Activated naive CD4-positive, alpha-beta T cell treated with anti-CD3 and anti-CD28 coated beads for 36 hours (primary cell): ENCODE measurements at regions not wholly inside any gene's neighbourhood (a gene's known extent, or its start where the extent isn't known, plus 50 kb on each side); places are given as distances from the start of the nearest gene placed in this dataset.

ENCODE experiments used
- CTCF ChIA-PET: fragments of 350-600 bp; sonication (Branson Sonifier 250); formaldehyde crosslinking; loops from one replicate; lab custom pipeline; 2021; ENCODE audit warnings: antibody characterized with exemption; lab: Charles Lee
- DNase-seq: peaks from one replicate; pipeline ENCODE4 v3.0.0-alpha.2; 2020
- H3K27ac Mint-ChIP-seq: one replicate; pipeline ENCODE4 v1.8.0; 2021; ENCODE audit warnings: mild to moderate bottlenecking, mixed read lengths
- H3K27me3 Mint-ChIP-seq: one replicate; pipeline ENCODE4 v1.8.0; 2021; ENCODE audit warnings: low read depth, mixed read lengths
- H3K36me3 Mint-ChIP-seq: one replicate; pipeline ENCODE4 v1.8.0; 2021; ENCODE audit warnings: low read depth, mixed read lengths
- H3K4me1 Mint-ChIP-seq: one replicate; pipeline ENCODE4 v1.8.0; 2021; ENCODE audit warnings: low read depth, mixed read lengths
- H3K4me3 Mint-ChIP-seq: one replicate; pipeline ENCODE4 v1.8.0; 2021; ENCODE audit warnings: mild to moderate bottlenecking, moderate library complexity, mixed read lengths
- H3K9me3 Mint-ChIP-seq: one replicate; pipeline ENCODE4 v1.8.0; 2021; ENCODE audit warnings: mixed read lengths
- intact Hi-C: fragments of 100-400 bp; cut with micrococcal nuclease; formaldehyde crosslinking; loops from one replicate; pipeline ENCODE4 v1.15.1; 2023

DNA sequence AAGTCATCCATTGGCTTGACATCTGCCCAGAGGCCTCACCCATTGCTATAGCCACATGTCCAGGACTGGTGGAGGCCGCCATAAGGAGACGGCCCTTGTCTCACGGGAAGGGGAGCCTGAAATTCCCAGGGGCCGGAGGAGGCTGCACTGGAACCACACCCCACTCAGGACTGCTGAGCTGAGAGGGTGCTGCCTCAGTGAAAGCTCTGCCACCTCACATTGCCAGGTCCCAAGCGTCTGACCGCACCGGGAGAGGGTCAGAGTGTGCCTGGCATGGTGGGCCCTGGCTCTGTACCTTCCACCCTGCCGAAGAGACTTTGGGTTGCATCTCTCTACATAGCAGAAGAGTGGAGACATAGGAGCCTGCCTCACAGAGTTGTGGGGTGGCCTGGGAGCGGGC, 134.1 kb upstream of the GLI2 start:
- DNase-seq, result no peak
- Mint-ChIP-seq H3K27me3 (peaks cover 10% of the 10 kb centered on the region), H3K4me3 (no peak overlapping the region), H3K9me3 (no peaks in the 10 kb centered on the region), H3K36me3 (no peaks in the 10 kb centered on the region), H3K27ac (no peak overlapping the region), H3K4me1 (no peaks in the 10 kb centered on the region)
- intact Hi-C loops, result no loop called here
- CTCF ChIA-PET, result no interaction called here

DNA sequence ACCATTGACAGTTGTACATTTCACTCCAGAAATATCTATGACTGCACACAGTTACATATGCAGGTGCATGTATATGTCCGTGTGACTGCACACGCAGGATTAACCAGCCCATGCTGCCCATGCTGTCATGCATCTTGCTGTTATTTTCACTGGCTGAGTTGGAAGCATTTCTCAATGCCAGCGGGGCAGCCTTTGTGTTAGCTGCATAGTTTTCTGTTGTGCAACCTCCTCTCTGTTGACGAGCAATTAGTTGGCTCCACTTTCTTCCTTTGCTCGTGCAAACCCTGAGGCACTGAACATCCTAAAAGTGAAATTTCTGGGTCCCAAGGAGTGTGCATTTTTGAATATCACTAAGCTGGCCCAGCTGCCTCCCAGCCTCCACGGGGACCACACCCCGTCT, 133.4 kb upstream of the GLI2 start:
- DNase-seq, result no peak
- Mint-ChIP-seq H3K4me3 (no peak overlapping the region), H3K4me1 (no peaks in the 10 kb centered on the region), H3K27me3 (peaks cover 10% of the 10 kb centered on the region), H3K27ac (no peak overlapping the region), H3K9me3 (no peaks in the 10 kb centered on the region), H3K36me3 (no peaks in the 10 kb centered on the region)
- intact Hi-C loops, result no loop called here
- CTCF ChIA-PET, result no interaction called here

DNA sequence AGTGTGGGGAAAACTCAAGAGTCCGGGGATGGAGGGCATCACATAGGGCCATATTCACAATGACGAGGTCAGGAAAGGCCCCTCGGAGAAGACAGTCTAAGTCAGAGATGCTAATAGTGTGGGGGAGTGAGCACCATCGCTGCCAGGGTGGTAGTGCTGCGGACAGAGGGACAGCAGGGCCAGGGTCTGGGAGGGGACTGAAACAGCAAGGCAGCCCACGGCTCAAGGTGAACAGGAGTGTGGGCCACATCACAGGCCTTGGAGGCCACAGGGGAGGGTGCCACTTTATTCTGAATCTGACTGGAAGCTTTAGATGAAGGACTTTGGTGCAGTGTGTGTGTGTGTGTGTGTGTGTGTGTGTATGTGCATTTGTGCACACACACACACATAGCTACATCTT, 130.9 kb upstream of the GLI2 start:
- Mint-ChIP-seq H3K36me3 (no peaks in the 10 kb centered on the region), H3K27me3 (peaks cover 10% of the 10 kb centered on the region), H3K4me3 (no peak overlapping the region), H3K27ac (no peak overlapping the region), H3K4me1 (no peaks in the 10 kb centered on the region), H3K9me3 (no peaks in the 10 kb centered on the region)
- DNase-seq, result no peak
- intact Hi-C loops, result no loop called here
- CTCF ChIA-PET, result interaction anchor here (0.6 to 1.6 kb wide), 2 partner anchors 92 to 358 kb away, joined by 3 to 4 read pairs; no protein-coding TSS in a partner anchor

DNA sequence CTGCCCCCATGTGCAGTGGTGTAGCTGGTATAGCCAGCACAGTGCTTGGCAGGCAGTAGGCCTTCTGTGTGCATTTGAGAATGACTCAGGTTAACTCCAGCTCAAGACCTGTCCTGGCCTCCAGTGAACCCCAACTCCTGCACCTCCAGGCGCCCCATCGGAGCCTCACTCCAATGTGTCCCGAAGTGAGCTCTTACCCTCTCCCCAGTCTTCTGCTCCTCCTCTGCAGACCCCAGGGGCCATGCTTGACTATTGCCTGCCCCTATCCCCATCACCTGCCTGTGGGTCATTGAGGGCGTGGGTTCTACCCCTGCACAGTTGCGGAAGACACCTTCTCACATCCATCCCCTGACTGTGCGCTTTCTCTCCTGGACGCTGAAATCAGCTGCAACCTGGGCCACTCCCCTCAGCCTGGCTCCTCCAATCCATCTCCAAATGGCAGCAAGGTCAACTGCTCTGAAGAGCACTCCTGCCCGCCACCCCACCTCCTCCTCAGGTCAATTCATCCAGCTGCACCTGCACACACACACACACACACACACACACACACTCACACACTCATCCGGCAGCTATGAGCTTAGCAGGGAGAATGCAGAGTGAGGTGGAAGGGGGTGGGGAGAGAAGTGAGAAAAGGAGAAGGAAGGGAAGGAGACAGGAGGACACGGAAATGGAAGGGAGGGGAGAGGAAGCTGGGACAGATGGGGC, 130.3 kb upstream of the GLI2 start:
- no peak for DNase-seq
- Mint-ChIP-seq H3K27ac (no peak overlapping the region), H3K4me1 (no peaks in the 10 kb centered on the region), H3K4me3 (no peak overlapping the region), H3K27me3 (peaks cover 10% of the 10 kb centered on the region), H3K36me3 (no peaks in the 10 kb centered on the region), H3K9me3 (no peaks in the 10 kb centered on the region)
- CTCF ChIA-PET, result interaction anchor here (1.6 kb wide), 1 partner anchor 93 kb away, joined by 4 read pairs; no protein-coding TSS in a partner anchor
- intact Hi-C loops, result no loop called here

DNA sequence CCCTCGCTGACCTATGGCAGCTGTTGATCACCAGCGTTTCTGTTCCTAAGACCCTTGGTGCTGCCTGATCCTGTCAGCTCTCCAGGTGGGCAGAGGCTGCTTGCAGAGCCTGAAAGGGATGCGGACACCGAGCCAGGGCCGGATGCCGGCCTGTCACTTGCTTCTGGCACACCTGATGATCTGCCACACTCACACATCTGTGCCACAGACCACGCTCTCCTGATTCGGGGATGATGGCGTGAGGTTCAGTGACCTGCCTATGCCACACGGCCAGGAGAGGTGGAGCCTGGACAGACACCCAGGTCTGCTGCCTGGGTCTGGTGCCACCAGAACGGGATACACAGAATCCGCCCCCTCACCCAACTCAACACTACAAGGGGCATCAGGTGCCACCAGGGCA, 129.4 kb upstream of the GLI2 start:
- intact Hi-C loops, result no loop called here
- Mint-ChIP-seq H3K36me3 (no peaks in the 10 kb centered on the region), H3K4me3 (no peak overlapping the region), H3K4me1 (no peaks in the 10 kb centered on the region), H3K9me3 (no peaks in the 10 kb centered on the region), H3K27me3 (peaks cover 10% of the 10 kb centered on the region), H3K27ac (no peak overlapping the region)
- CTCF ChIA-PET, result interaction anchor here (1.6 kb wide), 1 partner anchor 94 kb away, joined by 4 read pairs; no protein-coding TSS in a partner anchor
- DNase-seq, result no peak

DNA sequence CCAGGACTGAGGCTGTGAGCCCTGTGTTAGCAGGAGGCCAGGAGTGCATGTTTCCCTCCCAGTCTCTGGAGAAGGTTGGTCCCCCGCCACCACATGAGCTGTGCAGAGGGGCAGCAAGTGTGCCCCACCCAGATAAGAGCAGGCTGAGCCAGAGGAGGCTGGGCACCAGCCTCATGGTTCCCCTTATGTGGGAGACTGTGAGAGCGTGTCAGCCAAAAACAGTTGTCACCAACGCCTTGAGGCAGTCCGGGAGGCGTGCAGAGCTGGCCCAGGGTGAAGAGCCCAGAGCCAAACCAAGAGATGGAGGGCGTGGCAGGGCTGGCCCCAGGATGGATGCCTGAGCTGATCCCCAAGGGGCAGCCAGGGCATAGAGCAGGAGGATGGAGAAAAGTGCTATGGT, 128.7 kb upstream of the GLI2 start:
- Mint-ChIP-seq H3K36me3 (no peaks in the 10 kb centered on the region), H3K27ac (no peak overlapping the region), H3K4me3 (no peak overlapping the region), H3K9me3 (no peaks in the 10 kb centered on the region), H3K4me1 (no peaks in the 10 kb centered on the region), H3K27me3 (peaks cover 10% of the 10 kb centered on the region)
- CTCF ChIA-PET, result interaction anchor here (0.6 to 1.1 kb wide), 2 partner anchors 171 to 306 kb away, joined by 3 read pairs; no protein-coding TSS in a partner anchor
- no peak for DNase-seq
- intact Hi-C loops, result no loop called here

GRCh38 chr2:120607506-120607905, 128.2 kb upstream of the GLI2 start:
- no peaks in the 10 kb centered on the region for H3K4me1 Mint-ChIP-seq

DNA sequence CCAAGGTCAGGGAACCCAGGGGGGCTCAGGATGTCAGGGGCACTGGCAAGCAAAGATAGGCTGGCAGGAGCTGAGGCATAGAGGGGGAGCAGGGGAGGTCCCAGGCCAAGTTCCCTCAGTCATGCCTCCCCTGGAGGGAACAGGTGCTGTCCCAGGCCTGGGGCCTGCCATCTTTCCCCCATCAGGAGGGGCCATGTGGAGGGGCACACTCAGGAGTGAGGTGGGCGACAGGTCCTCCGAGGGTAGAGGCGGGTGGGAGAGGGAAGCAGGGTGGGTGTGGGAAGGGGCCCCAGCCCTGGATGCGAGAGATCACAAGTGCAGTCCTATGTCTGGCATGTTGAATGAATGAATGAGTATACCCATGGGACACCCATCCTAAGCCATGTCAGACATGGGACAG, 127.7 kb upstream of the GLI2 start:
- Mint-ChIP-seq H3K4me3 (no peak overlapping the region), H3K27me3 (peaks cover 10% of the 10 kb centered on the region), H3K36me3 (no peaks in the 10 kb centered on the region), H3K27ac (no peak overlapping the region), H3K4me1 (no peaks in the 10 kb centered on the region), H3K9me3 (no peaks in the 10 kb centered on the region)
- CTCF ChIA-PET, result interaction anchor here (1.1 kb wide), 1 partner anchor 305 kb away, joined by 3 read pairs; no protein-coding TSS in a partner anchor
- no peak for DNase-seq
- intact Hi-C loops, result no loop called here

More at GRCh38 chr2:120607506-120607905, 128.2 kb upstream of the GLI2 start:
- H3K27ac Mint-ChIP-seq, result no peak overlapping the region
- H3K36me3 Mint-ChIP-seq, result no peaks in the 10 kb centered on the region
- H3K4me3 Mint-ChIP-seq, result no peak overlapping the region
- H3K27me3 Mint-ChIP-seq, result peaks cover 10% of the 10 kb centered on the region
- intact Hi-C loops, result no loop called here
- no peaks in the 10 kb centered on the region for H3K9me3 Mint-ChIP-seq
- no peak for DNase-seq
- CTCF ChIA-PET, result interaction anchor here (0.6 to 1.1 kb wide), 2 partner anchors 172 to 306 kb away, joined by 3 read pairs; no protein-coding TSS in a partner anchor

DNA sequence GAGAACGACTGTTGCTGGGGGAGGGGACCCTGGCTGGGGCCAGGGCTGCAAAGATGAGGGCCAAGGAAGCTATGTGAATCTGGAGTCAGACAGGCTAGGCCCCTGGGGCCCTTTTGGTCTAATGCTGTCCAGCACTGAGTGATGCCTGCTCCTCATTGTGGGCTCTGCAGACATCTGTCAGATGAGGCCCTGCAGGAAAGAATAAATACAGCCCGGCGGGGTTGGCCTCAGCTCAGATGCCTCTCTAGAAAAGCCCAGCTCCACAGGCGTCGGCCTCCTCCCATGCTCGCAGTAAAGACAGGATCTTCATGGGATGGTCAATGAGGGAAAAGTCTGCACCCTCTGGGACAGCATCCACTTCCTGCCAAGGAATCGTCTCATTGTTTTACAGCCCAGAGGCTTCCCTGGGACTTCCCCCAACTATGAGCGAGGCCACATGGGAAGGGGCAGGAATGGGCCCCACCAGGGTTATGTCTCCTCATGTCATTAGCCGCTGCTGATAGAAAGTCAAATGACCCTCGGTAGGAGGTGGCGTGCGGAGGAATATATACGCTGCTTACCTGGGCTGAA, 125.8 kb upstream of the GLI2 start:
- intact Hi-C loops, result no loop called here
- Mint-ChIP-seq H3K36me3 (no peaks in the 10 kb centered on the region), H3K27me3 (peaks cover 5% of the 10 kb centered on the region), H3K9me3 (no peaks in the 10 kb centered on the region), H3K4me3 (no peak overlapping the region), H3K27ac (no peak overlapping the region), H3K4me1 (no peaks in the 10 kb centered on the region)
- DNase-seq, result no peak
- CTCF ChIA-PET, result no interaction called here

- CTCF ChIA-PET, result no interaction called here
- Mint-ChIP-seq H3K27ac (no peak overlapping the region), H3K27me3 (no peaks in the 10 kb centered on the region), H3K36me3 (no peaks in the 10 kb centered on the region), H3K4me1 (no peaks in the 10 kb centered on the region), H3K4me3 (no peak overlapping the region), H3K9me3 (no peaks in the 10 kb centered on the region)
- intact Hi-C loops, result no loop called here
- no peak for DNase-seq
Observed at GRCh38 chr2:120611016-120611415, 124.7 kb upstream of the GLI2 start.

- no peaks in the 10 kb centered on the region for H3K27me3 Mint-ChIP-seq
Observed at GRCh38 chr2:120611961-120612360, 123.7 kb upstream of the GLI2 start.

DNA sequence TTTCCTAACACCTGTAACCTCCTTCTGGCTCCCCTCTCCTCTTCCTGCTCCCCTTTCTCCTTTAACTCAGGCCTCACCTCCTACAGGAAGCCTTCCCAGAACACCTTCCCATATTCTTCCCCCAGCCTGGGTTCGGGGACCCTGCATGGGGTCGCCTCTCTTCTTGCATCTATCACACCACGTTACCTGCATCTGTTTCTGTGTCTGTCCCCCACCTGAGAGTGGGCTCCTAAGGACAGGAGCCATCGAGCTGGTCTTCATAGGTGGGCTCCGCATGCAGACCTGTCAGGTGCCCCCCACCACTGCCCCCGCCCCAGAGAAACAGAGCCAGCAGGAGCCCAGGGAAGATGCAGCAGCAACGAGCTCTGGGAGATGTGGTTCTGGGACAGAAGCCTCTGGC, 123.2 kb upstream of the GLI2 start:
- Mint-ChIP-seq H3K4me3 (no peak overlapping the region), H3K9me3 (no peaks in the 10 kb centered on the region), H3K4me1 (no peaks in the 10 kb centered on the region), H3K27me3 (no peaks in the 10 kb centered on the region), H3K27ac (no peak overlapping the region), H3K36me3 (no peaks in the 10 kb centered on the region)
- CTCF ChIA-PET, result interaction anchor here (0.6 kb wide), 1 partner anchor 1469 kb away, joined by 5 read pairs; no protein-coding TSS in a partner anchor
- DNase-seq, result no peak
- intact Hi-C loops, result no loop called here

More at GRCh38 chr2:120611961-120612360, 123.7 kb upstream of the GLI2 start:
- CTCF ChIA-PET, result interaction anchor here (0.6 kb wide), 1 partner anchor 1470 kb away, joined by 5 read pairs; no protein-coding TSS in a partner anchor
- H3K36me3 Mint-ChIP-seq, result no peaks in the 10 kb centered on the region
- no peak overlapping the region for H3K4me3 Mint-ChIP-seq
- intact Hi-C loops, result no loop called here
- no peak overlapping the region for H3K27ac Mint-ChIP-seq
- H3K9me3 Mint-ChIP-seq, result no peaks in the 10 kb centered on the region
- H3K4me1 Mint-ChIP-seq, result no peaks in the 10 kb centered on the region
- no peak for DNase-seq
